ENCODE measurements at regions not wholly inside any gene's neighbourhood (a gene's known extent, or its start where the extent isn't known, plus 50 kb on each side); places are given as distances from the start of the nearest gene placed in this dataset.
A peak's percentile ranks its signal among the peaks of the same experiment; 100 is the strongest.

DNA sequence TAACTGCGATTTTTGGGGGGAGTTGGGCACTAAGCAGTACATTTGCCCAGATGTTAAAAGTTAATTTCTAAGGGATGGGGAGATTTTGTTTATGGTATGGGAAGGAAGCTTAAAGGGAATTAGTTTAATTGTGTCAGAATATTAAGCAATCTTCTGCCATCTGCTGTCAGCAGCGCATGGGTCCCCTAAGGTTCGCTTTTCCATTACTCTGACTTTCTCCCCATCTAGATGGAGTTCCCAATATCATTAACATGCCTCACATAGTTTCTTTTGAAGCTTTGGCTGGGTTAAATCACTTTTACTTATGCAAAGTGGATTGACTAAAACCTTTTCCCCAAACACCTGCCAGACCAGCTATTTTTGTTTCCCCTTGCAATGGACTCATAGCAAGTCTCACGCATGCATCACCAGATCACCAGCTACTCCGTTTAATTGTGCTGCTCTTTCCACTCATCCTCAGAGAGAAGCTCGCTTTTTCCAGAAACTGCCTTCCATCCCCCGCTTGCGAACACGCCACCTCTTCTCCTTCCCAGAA is 172.7 kb downstream of the FAT3 start:
- TF ChIP-seq, protein P1, sequence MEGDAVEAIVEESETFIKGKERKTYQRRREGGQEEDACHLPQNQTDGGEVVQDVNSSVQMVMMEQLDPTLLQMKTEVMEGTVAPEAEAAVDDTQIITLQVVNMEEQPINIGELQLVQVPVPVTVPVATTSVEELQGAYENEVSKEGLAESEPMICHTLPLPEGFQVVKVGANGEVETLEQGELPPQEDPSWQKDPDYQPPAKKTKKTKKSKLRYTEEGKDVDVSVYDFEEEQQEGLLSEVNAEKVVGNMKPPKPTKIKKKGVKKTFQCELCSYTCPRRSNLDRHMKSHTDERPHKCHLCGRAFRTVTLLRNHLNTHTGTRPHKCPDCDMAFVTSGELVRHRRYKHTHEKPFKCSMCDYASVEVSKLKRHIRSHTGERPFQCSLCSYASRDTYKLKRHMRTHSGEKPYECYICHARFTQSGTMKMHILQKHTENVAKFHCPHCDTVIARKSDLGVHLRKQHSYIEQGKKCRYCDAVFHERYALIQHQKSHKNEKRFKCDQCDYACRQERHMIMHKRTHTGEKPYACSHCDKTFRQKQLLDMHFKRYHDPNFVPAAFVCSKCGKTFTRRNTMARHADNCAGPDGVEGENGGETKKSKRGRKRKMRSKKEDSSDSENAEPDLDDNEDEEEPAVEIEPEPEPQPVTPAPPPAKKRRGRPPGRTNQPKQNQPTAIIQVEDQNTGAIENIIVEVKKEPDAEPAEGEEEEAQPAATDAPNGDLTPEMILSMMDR (IDR thresholded peaks at IDR 0.05; ENCODE audit: low read depth, low read length): no peak
- Histone ChIP-seq H3K27ac (ENCODE audit: low read depth, low read length) (no peak overlapping the region), H3K4me3 (ENCODE audit: low read depth, low read length) (no peak overlapping the region), H3K27me3 (ENCODE audit: control insufficient read depth, insufficient read depth, low read length) (no peaks in the 10 kb centered on the region), H3K9me3 (ENCODE audit: control insufficient read depth, insufficient read depth, low read length) (no peaks in the 10 kb centered on the region)
- ChIA-PET CTCF (interaction anchor here (0.9 kb wide), 1 partner anchor 13 kb away, joined by 4 read pairs; no protein-coding TSS in a partner anchor), POLR2A (no interaction called here)
- no peak for DNase-seq (ENCODE audit: low read depth, low spot score)

DNA sequence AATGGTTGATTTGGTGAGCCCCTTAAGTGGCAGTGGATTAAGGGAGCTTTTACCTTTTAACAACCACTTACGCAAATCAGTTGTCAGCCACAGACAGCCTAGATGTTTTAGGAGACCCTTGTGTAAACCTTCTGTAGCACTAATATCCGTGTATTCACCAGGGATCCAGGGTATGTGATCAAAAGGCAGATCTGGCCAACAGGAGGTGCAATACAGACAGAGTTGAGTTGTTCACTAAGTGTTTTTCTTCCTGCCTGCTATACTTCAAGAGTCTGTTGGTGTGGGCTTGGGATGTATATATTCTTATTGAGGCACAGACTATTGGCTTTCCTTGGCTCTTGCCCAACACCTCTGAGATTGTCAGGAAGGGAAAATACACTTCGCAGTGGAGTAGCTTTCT is 175.1 kb downstream of the FAT3 start:
- H3K27ac ChIP-seq (ENCODE audit: low read depth, low read length): no peak overlapping the region
- no peak overlapping the region for H3K4me3 ChIP-seq (ENCODE audit: low read depth, low read length)
- POLR2A ChIA-PET: no interaction called here
- CTCF ChIA-PET: no interaction called here
- no peak for DNase-seq (ENCODE audit: low read depth, low spot score)
- H3K27me3 ChIP-seq (ENCODE audit: control insufficient read depth, insufficient read depth, low read length): no peaks in the 10 kb centered on the region
- TF ChIP-seq, protein P1 (IDR thresholded peaks at IDR 0.05; ENCODE audit: low read depth, low read length): peak; percentile 37
- H3K9me3 ChIP-seq (ENCODE audit: control insufficient read depth, insufficient read depth, low read length): no peaks in the 10 kb centered on the region

DNA sequence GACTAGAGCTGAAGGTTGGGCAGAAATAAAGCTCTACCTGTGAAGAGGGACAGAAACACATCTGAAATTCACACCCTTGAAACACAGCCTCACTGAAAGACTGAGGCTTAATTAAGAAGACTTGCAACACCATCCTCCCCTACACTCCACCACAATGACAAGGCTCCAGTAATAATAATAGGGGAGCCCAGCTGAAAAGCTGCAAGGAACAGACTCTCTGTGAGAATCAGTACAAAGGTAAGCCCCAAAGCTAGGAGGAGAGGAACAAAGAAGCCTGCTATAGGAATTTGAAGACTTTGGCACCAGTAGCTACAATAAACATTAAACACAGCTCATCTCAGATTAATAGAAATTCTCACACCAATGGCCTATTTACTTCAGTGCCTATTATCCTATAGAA is 176.9 kb downstream of the FAT3 start:
- H3K9me3 ChIP-seq (ENCODE audit: control insufficient read depth, insufficient read depth, low read length): no peaks in the 10 kb centered on the region
- H3K4me3 ChIP-seq (ENCODE audit: low read depth, low read length): no peak overlapping the region
- no peaks in the 10 kb centered on the region for H3K27me3 ChIP-seq (ENCODE audit: control insufficient read depth, insufficient read depth, low read length)
- H3K27ac ChIP-seq (ENCODE audit: low read depth, low read length): no peak overlapping the region
- DNase-seq (ENCODE audit: low read depth, low spot score): no peak
- CTCF ChIA-PET: no interaction called here
- TF ChIP-seq, protein P1 (IDR thresholded peaks at IDR 0.05; ENCODE audit: low read depth, low read length): no peak
- POLR2A ChIA-PET: no interaction called here

DNA sequence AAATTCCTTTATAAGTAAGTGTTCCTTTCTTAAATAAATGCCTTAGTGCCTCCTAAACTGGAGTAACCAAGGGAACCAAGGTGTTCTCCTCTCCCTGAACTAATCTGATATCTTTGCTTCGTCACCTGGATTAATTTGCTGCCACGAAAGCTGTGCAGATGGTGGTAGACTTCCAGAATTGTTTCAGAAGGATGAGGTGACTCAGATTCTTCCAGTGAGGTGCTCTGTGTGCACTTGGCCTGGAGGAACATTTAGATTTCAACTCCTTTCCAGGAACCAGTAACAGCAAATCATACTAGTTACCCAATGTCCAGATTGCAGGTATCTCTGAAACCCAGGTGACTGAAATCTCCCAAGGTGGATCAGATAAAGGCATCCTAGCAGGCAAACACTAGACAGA is 181.9 kb downstream of the FAT3 start:
- ChIA-PET POLR2A (no interaction called here), CTCF (no interaction called here)
- DNase-seq (ENCODE audit: low read depth, low spot score): no peak
- H3K27ac ChIP-seq (ENCODE audit: low read depth, low read length): no peak overlapping the region
- no peaks in the 10 kb centered on the region for H3K9me3 ChIP-seq (ENCODE audit: control insufficient read depth, insufficient read depth, low read length)
- no peak overlapping the region for H3K4me3 ChIP-seq (ENCODE audit: low read depth, low read length)
- H3K27me3 ChIP-seq (ENCODE audit: control insufficient read depth, insufficient read depth, low read length): no peaks in the 10 kb centered on the region
- TF ChIP-seq, protein P1 (IDR thresholded peaks at IDR 0.05; ENCODE audit: low read depth, low read length): no peak

DNA sequence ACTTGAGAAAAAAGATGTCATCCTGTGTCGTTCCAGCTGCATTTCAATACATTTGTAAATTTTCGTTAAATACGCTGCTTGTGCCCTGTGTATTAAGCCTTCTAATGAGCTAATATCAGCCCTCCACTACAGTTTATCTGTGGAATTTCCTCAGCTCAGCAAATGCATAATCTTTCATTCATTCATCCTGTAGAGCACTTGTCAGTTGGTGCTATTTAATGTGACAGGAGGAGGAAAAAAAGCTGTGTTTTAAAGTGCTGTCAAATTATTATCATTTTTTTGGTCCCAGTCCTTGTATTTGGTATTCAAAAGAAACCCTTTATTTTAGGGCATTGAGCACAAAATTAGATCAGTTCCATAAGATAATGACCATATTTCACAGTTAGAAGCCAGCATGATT is 184.7 kb downstream of the FAT3 start:
- H3K9me3 ChIP-seq (ENCODE audit: control insufficient read depth, insufficient read depth, low read length): no peaks in the 10 kb centered on the region
- no peak overlapping the region for H3K4me3 ChIP-seq (ENCODE audit: low read depth, low read length)
- CTCF ChIA-PET: no interaction called here
- no peaks in the 10 kb centered on the region for H3K27me3 ChIP-seq (ENCODE audit: control insufficient read depth, insufficient read depth, low read length)
- no peak overlapping the region for H3K27ac ChIP-seq (ENCODE audit: low read depth, low read length)
- POLR2A ChIA-PET: no interaction called here
- TF ChIP-seq, protein P1 (IDR thresholded peaks at IDR 0.05; ENCODE audit: low read depth, low read length): no peak
- no peak for DNase-seq (ENCODE audit: low read depth, low spot score)

Measured in AG04450 (cell line).